ENCODE measurements at regions not wholly inside any gene's neighbourhood (a gene's known extent, or its start where the extent isn't known, plus 50 kb on each side); places are given as distances from the start of the nearest gene placed in this dataset.

DNA sequence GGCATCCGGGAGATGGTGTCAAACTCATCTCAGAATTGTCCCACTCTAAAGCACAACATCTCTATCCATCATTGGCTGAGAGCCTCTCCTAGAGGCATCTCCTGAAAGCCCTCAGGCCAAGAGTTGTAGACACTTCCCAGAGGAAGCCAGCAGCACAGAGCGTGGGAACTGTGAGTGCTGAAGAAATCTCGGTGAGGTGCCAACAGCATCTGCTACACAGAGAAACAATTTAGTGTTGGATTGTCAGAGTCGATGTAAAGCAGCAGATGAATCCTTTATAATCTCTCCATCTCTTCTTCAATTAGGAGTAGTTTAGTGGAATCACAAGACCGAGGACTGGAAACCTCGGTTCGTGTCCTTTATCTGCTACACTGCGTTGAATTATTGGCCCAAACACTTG, 172.2 kb downstream of the C7orf25 start:
- DNase-seq (ENCODE audit: low read depth): no peak
- H3K36me3 ChIP-seq (ENCODE audit: control insufficient read depth, insufficient read depth, low read length): no peaks in the 10 kb centered on the region
- TF ChIP-seq, protein P1, sequence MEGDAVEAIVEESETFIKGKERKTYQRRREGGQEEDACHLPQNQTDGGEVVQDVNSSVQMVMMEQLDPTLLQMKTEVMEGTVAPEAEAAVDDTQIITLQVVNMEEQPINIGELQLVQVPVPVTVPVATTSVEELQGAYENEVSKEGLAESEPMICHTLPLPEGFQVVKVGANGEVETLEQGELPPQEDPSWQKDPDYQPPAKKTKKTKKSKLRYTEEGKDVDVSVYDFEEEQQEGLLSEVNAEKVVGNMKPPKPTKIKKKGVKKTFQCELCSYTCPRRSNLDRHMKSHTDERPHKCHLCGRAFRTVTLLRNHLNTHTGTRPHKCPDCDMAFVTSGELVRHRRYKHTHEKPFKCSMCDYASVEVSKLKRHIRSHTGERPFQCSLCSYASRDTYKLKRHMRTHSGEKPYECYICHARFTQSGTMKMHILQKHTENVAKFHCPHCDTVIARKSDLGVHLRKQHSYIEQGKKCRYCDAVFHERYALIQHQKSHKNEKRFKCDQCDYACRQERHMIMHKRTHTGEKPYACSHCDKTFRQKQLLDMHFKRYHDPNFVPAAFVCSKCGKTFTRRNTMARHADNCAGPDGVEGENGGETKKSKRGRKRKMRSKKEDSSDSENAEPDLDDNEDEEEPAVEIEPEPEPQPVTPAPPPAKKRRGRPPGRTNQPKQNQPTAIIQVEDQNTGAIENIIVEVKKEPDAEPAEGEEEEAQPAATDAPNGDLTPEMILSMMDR (IDR thresholded peaks at IDR 0.05; ENCODE audit: insufficient read depth, low read length, poor library complexity, severe bottlenecking): no peak
- H3K4me3 ChIP-seq (ENCODE audit: low read depth, low read length): no peak overlapping the region
- H3K27me3 ChIP-seq (ENCODE audit: control insufficient read depth, insufficient read depth, low read length): no peaks in the 10 kb centered on the region

DNA sequence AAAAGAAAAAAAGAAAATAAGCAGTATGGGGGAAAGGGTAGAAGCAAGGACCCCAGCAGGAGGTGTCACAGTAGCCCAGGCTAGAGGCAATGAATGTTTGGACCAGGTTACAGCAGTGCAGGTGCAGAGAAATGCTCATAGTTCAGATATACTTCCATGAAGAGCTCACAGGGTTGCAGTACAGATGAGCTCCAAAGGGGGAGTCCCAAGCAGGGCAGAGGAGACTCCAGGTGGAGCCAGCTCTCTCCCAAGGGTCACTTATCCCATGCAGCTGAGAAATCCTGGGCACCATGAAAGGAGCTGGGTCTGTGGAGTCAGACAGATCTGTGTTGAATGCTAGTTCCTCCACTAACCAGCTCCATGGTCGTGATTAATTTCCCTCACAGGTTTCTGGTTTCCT, 174.9 kb downstream of the C7orf25 start:
- TF ChIP-seq, protein P1 (IDR thresholded peaks at IDR 0.05; ENCODE audit: insufficient read depth, low read length, poor library complexity, severe bottlenecking): peak; percentile 20
- DNase-seq (ENCODE audit: low read depth): no peak
- H3K36me3 ChIP-seq (ENCODE audit: control insufficient read depth, insufficient read depth, low read length): no peaks in the 10 kb centered on the region
- H3K4me3 ChIP-seq (ENCODE audit: low read depth, low read length): no peak overlapping the region
- H3K27me3 ChIP-seq (ENCODE audit: control insufficient read depth, insufficient read depth, low read length): no peaks in the 10 kb centered on the region

DNA sequence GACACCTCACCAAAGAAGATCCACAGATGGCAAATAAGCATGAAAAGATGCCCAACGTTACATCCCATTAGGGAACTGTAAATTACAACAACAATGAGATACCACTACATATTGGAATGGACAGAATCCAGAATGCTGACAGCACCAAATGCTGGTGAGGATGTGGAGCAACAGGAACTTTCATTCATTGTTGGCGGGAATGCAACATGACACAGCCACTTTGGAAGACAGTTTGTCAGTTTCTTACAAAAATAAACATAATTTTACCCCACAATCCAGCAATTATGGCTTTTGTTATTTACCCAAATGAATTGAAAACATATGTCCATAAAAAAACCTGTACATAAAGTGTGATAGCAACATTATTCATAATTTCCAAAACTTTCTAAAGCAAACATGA, 176.8 kb downstream of the C7orf25 start:
- no peak overlapping the region for H3K4me3 ChIP-seq (ENCODE audit: low read depth, low read length)
- DNase-seq (ENCODE audit: low read depth): no peak
- no peaks in the 10 kb centered on the region for H3K27me3 ChIP-seq (ENCODE audit: control insufficient read depth, insufficient read depth, low read length)
- TF ChIP-seq, protein P1 (IDR thresholded peaks at IDR 0.05; ENCODE audit: insufficient read depth, low read length, poor library complexity, severe bottlenecking): no peak
- H3K36me3 ChIP-seq (ENCODE audit: control insufficient read depth, insufficient read depth, low read length): no peaks in the 10 kb centered on the region

DNA sequence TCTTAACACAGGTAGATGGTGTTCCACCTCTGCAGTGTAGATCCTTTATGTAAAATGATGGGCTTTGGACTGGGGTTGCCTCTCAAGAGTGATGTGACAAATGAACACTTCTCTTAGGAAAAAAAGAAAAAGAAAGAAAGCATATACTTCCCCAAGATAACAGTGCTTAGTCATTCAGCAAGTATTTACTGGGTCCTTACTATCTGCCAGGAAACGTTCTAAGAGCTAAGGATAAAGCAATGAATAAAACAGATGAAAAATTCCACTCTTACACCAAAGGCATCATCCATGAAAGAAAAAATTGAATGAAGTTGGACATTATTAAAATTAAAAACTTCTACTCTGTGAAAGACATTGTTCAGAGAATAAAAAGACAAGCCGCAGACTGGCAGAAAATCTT, 177.3 kb downstream of the C7orf25 start:
- Histone ChIP-seq H3K36me3 (ENCODE audit: control insufficient read depth, insufficient read depth, low read length) (no peaks in the 10 kb centered on the region), H3K4me3 (ENCODE audit: low read depth, low read length) (no peak overlapping the region), H3K27me3 (ENCODE audit: control insufficient read depth, insufficient read depth, low read length) (no peaks in the 10 kb centered on the region)
- no peak for DNase-seq (ENCODE audit: low read depth)
- TF ChIP-seq, protein P1 (IDR thresholded peaks at IDR 0.05; ENCODE audit: insufficient read depth, low read length, poor library complexity, severe bottlenecking): no peak

DNA sequence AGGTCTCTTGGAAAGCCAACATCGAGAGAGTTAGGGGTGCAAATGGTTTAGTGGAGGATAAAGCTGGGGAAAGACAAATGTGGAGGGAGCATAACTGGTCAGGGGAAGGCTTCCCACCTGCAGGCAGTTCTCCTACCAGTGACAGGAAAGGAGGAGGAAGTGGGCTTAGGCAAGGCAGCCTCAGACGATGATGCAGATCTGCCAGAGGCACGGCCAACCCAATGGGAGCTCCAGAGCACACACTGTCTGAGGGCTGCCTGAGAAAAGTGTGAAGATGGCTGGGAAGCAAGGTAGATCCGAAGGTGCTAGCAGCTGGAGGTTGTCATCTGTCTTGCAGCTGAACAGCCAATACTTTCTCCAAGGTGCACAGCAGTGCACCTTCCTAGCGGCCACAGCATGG, 178.8 kb downstream of the C7orf25 start:
- TF ChIP-seq, protein P1 (IDR thresholded peaks at IDR 0.05; ENCODE audit: insufficient read depth, low read length, poor library complexity, severe bottlenecking): no peak
- Histone ChIP-seq H3K27me3 (ENCODE audit: control insufficient read depth, insufficient read depth, low read length) (no peaks in the 10 kb centered on the region), H3K36me3 (ENCODE audit: control insufficient read depth, insufficient read depth, low read length) (no peaks in the 10 kb centered on the region), H3K4me3 (ENCODE audit: low read depth, low read length) (no peak overlapping the region)
- DNase-seq (ENCODE audit: low read depth): no peak

DNA sequence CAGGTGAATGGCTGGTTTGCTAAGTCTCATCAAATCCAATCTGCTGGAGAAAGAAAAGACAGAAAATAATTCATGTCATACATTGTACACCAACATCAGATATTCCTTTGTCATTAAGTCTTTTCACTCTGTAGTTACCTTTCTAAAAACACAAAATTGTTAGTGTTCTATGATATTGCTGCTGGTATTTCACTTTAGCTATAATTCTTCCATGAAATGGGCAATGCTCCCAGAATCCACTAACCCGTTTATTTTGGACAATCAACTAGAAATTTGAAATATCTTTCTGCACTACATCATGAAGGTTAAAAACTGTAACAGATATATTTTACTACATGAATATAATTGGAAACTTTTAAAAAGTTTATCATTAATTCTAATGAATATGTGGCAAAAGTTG, 181.3 kb downstream of the C7orf25 start:
- Histone ChIP-seq H3K4me3 (ENCODE audit: low read depth, low read length) (no peak overlapping the region), H3K36me3 (ENCODE audit: control insufficient read depth, insufficient read depth, low read length) (no peaks in the 10 kb centered on the region), H3K27me3 (ENCODE audit: control insufficient read depth, insufficient read depth, low read length) (no peaks in the 10 kb centered on the region)
- TF ChIP-seq, protein P1 (IDR thresholded peaks at IDR 0.05; ENCODE audit: insufficient read depth, low read length, poor library complexity, severe bottlenecking): no peak
- no peak for DNase-seq (ENCODE audit: low read depth)

All from kidney epithelial cell (primary cell).